Endothelial cell of umbilical vein (primary cell): ENCODE measurements at regions not wholly inside any gene's neighbourhood (a gene's known extent, or its start where the extent isn't known, plus 50 kb on each side); places are given as distances from the start of the nearest gene placed in this dataset.

ENCODE experiments used
- BruUV-seq: library from RNA; stranded (reverse); fragments of 400-500 nt; replicated peaks from 2 replicates; lab custom pipeline; 2021; lab: Mats Ljungman, UMichigan
- CTCF ChIA-PET: fragments of 300-600, 350-600 bp; sonication (Branson Sonifier 250); formaldehyde crosslinking; loops from one replicate; lab custom pipeline; 2021; ENCODE audit warnings: antibody characterized with exemption, inconsistent platforms; lab: Charles Lee
- POLR2A ChIA-PET: fragments of 300-600, 350-600 bp; sonication (Branson Sonifier 250); formaldehyde crosslinking; loops from one replicate; lab custom pipeline; 2021; ENCODE audit warnings: antibody characterized with exemption, inconsistent platforms; lab: Charles Lee
- DNase-seq: peaks from one replicate; pipeline ENCODE4 v3.0.0-alpha.2; 2011; ENCODE audit warnings: low read depth, low spot score
- FAIRE-seq: peaks from 2 replicates; lab custom pipeline; 2011; peaks lifted over from hg19 to GRCh38; lab: Jason Lieb, UNC
- H2AFZ ChIP-seq: 2 replicates; pipeline ENCODE4 v1.6.0; 2012; ENCODE audit warnings: low read depth, low read length, control low read depth, inconsistent platforms
- H3K27ac ChIP-seq: 2 replicates; pipeline ENCODE4 v1.5.1; 2011; ENCODE audit warnings: low read depth, mild to moderate bottlenecking, control low read depth, low read length, moderate library complexity; ENCODE audit not compliant: insufficient read depth
- H3K27me3 ChIP-seq, 2 experiments: 2 replicates each; pipeline versions ENCODE4 v1.6.0 to v1.6.1; 2011; ENCODE audit warnings: low read length in 2 of 2, mixed read lengths in 1 of 2; ENCODE audit not compliant: control insufficient read depth in 2 of 2, insufficient read depth in 2 of 2
- H3K36me3 ChIP-seq, 2 experiments: 2 replicates in 1 of 2; 3 replicates in 1 of 2; pipeline ENCODE4 v1.5.1; 2011; ENCODE audit warnings: low read length in 2 of 2, mild to moderate bottlenecking in 1 of 2, moderate library complexity in 1 of 2; ENCODE audit not compliant: control insufficient read depth in 2 of 2, insufficient read depth in 2 of 2; ENCODE audit errors: extremely low read depth in 1 of 2
- H3K4me1 ChIP-seq: 3 replicates; pipeline ENCODE4 v1.5.1; 2011; ENCODE audit warnings: mild to moderate bottlenecking, low read length; ENCODE audit not compliant: control insufficient read depth, insufficient read depth; ENCODE audit errors: extremely low read depth
- H3K4me2 ChIP-seq: 2 replicates; pipeline ENCODE4 v1.6.1; 2011; ENCODE audit warnings: low read length, control low read depth, mixed read lengths; ENCODE audit not compliant: insufficient read depth
- H3K4me3 ChIP-seq, 3 experiments: fragments of 200-600 bp in 1 of 3; sonication (generic), shearing (Covaris generic) in 1 of 3; replicated peaks in 1 of 3; 2 replicates each; pipeline ENCODE4 v1.5.1; 2011 to 2016; ENCODE audit warnings: control low read depth in 3 of 3, low read length in 3 of 3, mild to moderate bottlenecking in 2 of 3, inconsistent platforms in 1 of 3, low read depth in 1 of 3, moderate library complexity in 1 of 3; ENCODE audit not compliant: insufficient read depth in 1 of 3
- H3K79me2 ChIP-seq: 2 replicates; pipeline ENCODE4 v1.6.0; 2012; ENCODE audit warnings: low read length, inconsistent platforms; ENCODE audit not compliant: control insufficient read depth, insufficient read depth
- H3K9ac ChIP-seq: replicated peaks from 2 replicates; pipeline ENCODE3; 2011; ENCODE audit warnings: low read length, control low read depth; ENCODE audit not compliant: insufficient read depth; ENCODE audit errors: extremely low read depth
- H3K9me1 ChIP-seq: replicated peaks from 3 replicates; pipeline ENCODE4 v1.6.0; 2011; ENCODE audit warnings: mild to moderate bottlenecking, low read length; ENCODE audit not compliant: control insufficient read depth, insufficient read depth; ENCODE audit errors: extremely low read depth
- H3K9me3 ChIP-seq: replicated peaks from 2 replicates; pipeline ENCODE4 v1.5.1; 2012; ENCODE audit warnings: low read length, inconsistent platforms; ENCODE audit not compliant: control insufficient read depth, insufficient read depth
- H4K20me1 ChIP-seq: replicated peaks from 2 replicates; pipeline ENCODE3; 2011; ENCODE audit warnings: mild to moderate bottlenecking, low read length; ENCODE audit not compliant: control insufficient read depth, insufficient read depth; ENCODE audit errors: extremely low read depth
- EZH2 ChIP-seq: IDR thresholded peaks from 2 replicates; pipeline ENCODE4 v1.6.1; 2012; ENCODE audit warnings: borderline replicate concordance, low read depth, mild to moderate bottlenecking, moderate library complexity, low read length, inconsistent platforms; ENCODE audit not compliant: severe bottlenecking
- FOS ChIP-seq: IDR thresholded peaks from 2 replicates; pipeline ENCODE4 v1.6.1; 2011; ENCODE audit warnings: mild to moderate bottlenecking, low read length, moderate library complexity, borderline replicate concordance; ENCODE audit not compliant: insufficient read depth
- GATA2 ChIP-seq: IDR thresholded peaks from 2 replicates; pipeline ENCODE4 v1.7.0; 2011; ENCODE audit warnings: low read depth, mild to moderate bottlenecking, moderate library complexity, mixed read lengths, low read length; ENCODE audit not compliant: insufficient read length, insufficient read depth
- JUN ChIP-seq: IDR thresholded peaks from 2 replicates; pipeline ENCODE4 v1.6.1; 2011; ENCODE audit warnings: borderline replicate concordance, low read depth; ENCODE audit not compliant: insufficient read length, insufficient read depth
- MYC ChIP-seq: IDR thresholded peaks from one replicate; pipeline ENCODE4 v1.6.1; 2011; ENCODE audit warnings: mild to moderate bottlenecking, low read depth, low read length
- POLR2A ChIP-seq: IDR thresholded peaks from 2 replicates; pipeline ENCODE4 v1.6.1; 2012; ENCODE audit warnings: low read depth, mild to moderate bottlenecking, control low read depth, low read length
- POLR2AphosphoS5 ChIP-seq: IDR thresholded peaks from 2 replicates; pipeline ENCODE4 v1.6.1; 2012; ENCODE audit warnings: low read depth, mild to moderate bottlenecking, control low read depth, low read length, moderate library complexity; ENCODE audit not compliant: insufficient read depth
- dilution Hi-C: fragments of 300-500 bp; cut with MboI; formaldehyde crosslinking; loops from one replicate; pipeline ENCODE4 v1.15.0; 2019; ENCODE audit warnings: low sequenced_read_pairs; ENCODE audit not compliant: extremely low pct_ligation_motif_present
- intact Hi-C: fragments of 100-400 bp; cut with micrococcal nuclease; formaldehyde crosslinking; loops from one replicate; pipeline ENCODE4 v1.10.0; 2022
- TF ChIP-seq, protein P1 (sequence below): IDR thresholded peaks from 2 replicates; pipeline ENCODE4 v1.6.1; 2011; ENCODE audit not compliant: insufficient read depth, insufficient read length
- TF ChIP-seq, protein P2 (sequence below), 2 donors: IDR thresholded peaks; 1 replicate in 1 of 2; 2 replicates in 1 of 2; pipeline ENCODE4 v1.5.1; 2011; ENCODE audit warnings: low read length in 2 of 2, mild to moderate bottlenecking in 2 of 2, moderate library complexity in 2 of 2, control low read depth in 1 of 2, inconsistent platforms in 1 of 2, low read depth in 1 of 2; ENCODE audit not compliant: insufficient read depth in 1 of 2; ENCODE audit errors: extremely low read depth in 1 of 2

DNA sequence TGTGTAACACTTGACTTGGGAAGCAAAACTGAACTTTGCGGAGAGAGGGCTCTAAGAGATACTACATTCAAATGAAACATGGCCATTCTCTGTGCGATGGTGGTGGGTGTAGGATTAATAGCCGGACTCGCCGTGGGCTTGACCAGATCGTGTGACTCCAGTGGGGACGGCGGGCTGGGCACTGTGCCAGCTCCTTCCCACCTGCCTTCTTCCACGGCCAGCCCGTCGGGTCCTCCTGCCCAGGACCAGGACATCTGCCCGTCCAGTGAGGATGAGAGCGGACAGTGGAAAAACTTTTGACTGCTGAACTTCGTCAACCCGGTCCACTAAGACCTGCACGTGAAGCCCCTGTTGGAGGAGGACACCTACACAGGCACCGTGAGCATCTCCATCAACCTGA lies 137.4 kb downstream of the OR4C45 start:
- Histone ChIP-seq H3K27me3 (no peaks in the 10 kb centered on the region), H3K4me3 (no peak overlapping the region), H3K27ac (no peak overlapping the region), H3K9me1 (no peaks in the 10 kb centered on the region), H3K79me2 (no peaks in the 10 kb centered on the region), H3K36me3 (no peaks in the 10 kb centered on the region), H3K9me3 (peaks cover 2% of the 10 kb centered on the region), H2AFZ (no peak overlapping the region), H3K9ac (no peak overlapping the region), H3K4me1 (no peaks in the 10 kb centered on the region), H3K4me2 (no peak overlapping the region), H4K20me1 (no peaks in the 10 kb centered on the region)
- CTCF ChIA-PET = no interaction called here
- intact Hi-C loops = no loop called here
- POLR2A ChIA-PET = no interaction called here
- FAIRE-seq (no peak), DNase-seq (no peak)
- BruUV-seq = no TSS peak
- dilution Hi-C loops = no loop called here
- TF ChIP-seq MYC (no peak), FOS (no peak), POLR2A (no peak), POLR2AphosphoS5 (no peak), JUN (no peak), GATA2 (no peak), EZH2 (no peak)
- TF ChIP-seq, protein P1, sequence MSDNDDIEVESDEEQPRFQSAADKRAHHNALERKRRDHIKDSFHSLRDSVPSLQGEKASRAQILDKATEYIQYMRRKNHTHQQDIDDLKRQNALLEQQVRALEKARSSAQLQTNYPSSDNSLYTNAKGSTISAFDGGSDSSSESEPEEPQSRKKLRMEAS = no peak
- TF ChIP-seq, protein P2, sequence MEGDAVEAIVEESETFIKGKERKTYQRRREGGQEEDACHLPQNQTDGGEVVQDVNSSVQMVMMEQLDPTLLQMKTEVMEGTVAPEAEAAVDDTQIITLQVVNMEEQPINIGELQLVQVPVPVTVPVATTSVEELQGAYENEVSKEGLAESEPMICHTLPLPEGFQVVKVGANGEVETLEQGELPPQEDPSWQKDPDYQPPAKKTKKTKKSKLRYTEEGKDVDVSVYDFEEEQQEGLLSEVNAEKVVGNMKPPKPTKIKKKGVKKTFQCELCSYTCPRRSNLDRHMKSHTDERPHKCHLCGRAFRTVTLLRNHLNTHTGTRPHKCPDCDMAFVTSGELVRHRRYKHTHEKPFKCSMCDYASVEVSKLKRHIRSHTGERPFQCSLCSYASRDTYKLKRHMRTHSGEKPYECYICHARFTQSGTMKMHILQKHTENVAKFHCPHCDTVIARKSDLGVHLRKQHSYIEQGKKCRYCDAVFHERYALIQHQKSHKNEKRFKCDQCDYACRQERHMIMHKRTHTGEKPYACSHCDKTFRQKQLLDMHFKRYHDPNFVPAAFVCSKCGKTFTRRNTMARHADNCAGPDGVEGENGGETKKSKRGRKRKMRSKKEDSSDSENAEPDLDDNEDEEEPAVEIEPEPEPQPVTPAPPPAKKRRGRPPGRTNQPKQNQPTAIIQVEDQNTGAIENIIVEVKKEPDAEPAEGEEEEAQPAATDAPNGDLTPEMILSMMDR (IDR thresholded peaks at IDR 0.05; ENCODE audit: extremely low read depth in 1 of 2, insufficient read depth in 1 of 2, low read depth in 1 of 2, low read length in 2 of 2) = no peak
